Neural cell (in vitro differentiated cells): ENCODE measurements at regions not wholly inside any gene's neighbourhood (a gene's known extent, or its start where the extent isn't known, plus 50 kb on each side); places are given as distances from the start of the nearest gene placed in this dataset.

ENCODE experiments used
- H2AFZ ChIP-seq: fragments of 200-600, 300-800 bp; sonication (generic), shearing (Covaris generic); 2 replicates; pipeline ENCODE4 v1.6.0; 2014; ENCODE audit warnings: low read depth, mild to moderate bottlenecking, antibody characterized with exemption, low read length, moderate library complexity
- H3F3A ChIP-seq: fragments of 200-600 bp; shearing (Covaris generic); 2 replicates; pipeline ENCODE4 v1.6.1; 2016; ENCODE audit warnings: mild to moderate bottlenecking, moderate library complexity, mixed read lengths, antibody characterized with exemption, low read length; ENCODE audit not compliant: insufficient read depth, poor library complexity, severe bottlenecking
- H3K27ac ChIP-seq: fragments of 200-600, 300-800 bp; sonication (generic), shearing (Covaris generic); 2 replicates; pipeline ENCODE4 v1.5.1; 2014; ENCODE audit warnings: mild to moderate bottlenecking, low read length, moderate library complexity
- H3K27me3 ChIP-seq: fragments of 300-800, 200-600 bp; sonication (generic), shearing (Covaris generic); 2 replicates; pipeline ENCODE4 v1.6.0; 2014; ENCODE audit warnings: mild to moderate bottlenecking, low read depth, low read length, moderate library complexity; ENCODE audit not compliant: insufficient read depth
- H3K36me3 ChIP-seq: fragments of 300-800, 200-600 bp; sonication (generic), shearing (Covaris generic); 2 replicates; pipeline ENCODE4 v1.5.1; 2014; ENCODE audit warnings: mild to moderate bottlenecking, antibody characterized with exemption, low read length, moderate library complexity; ENCODE audit not compliant: insufficient read depth
- H3K4me2 ChIP-seq: fragments of 300-800, 200-600 bp; sonication (generic), shearing (Covaris generic); 2 replicates; pipeline ENCODE4 v1.6.0; 2014; ENCODE audit warnings: mild to moderate bottlenecking, low read length
- H3K4me3 ChIP-seq: fragments of 300-800, 200-600 bp; sonication (generic), shearing (Covaris generic); 2 replicates; pipeline ENCODE4 v1.5.1; 2014; ENCODE audit warnings: mild to moderate bottlenecking, low read length, moderate library complexity
- H3K79me2 ChIP-seq: fragments of 200-600 bp; shearing (Covaris generic); replicated peaks from 2 replicates; pipeline ENCODE4 v1.6.0; 2014; ENCODE audit warnings: mild to moderate bottlenecking, low read length, moderate library complexity; ENCODE audit not compliant: insufficient read depth
- H3K9ac ChIP-seq: fragments of 300-800, 200-600 bp; sonication (generic), shearing (Covaris generic); 2 replicates; pipeline ENCODE4 v1.6.1; 2016; ENCODE audit warnings: mild to moderate bottlenecking, low read length, mixed read lengths
- H3K9me2 ChIP-seq: fragments of 200-600 bp; shearing (Covaris generic); 2 replicates; pipeline ENCODE4 v1.6.1; 2016; ENCODE audit warnings: mild to moderate bottlenecking, low read length, mixed read lengths; ENCODE audit not compliant: insufficient read depth
- H3K9me3 ChIP-seq: fragments of 200-600, 300-800 bp; sonication (generic), shearing (Covaris generic); 2 replicates; pipeline ENCODE4 v1.6.1; 2016; ENCODE audit warnings: mild to moderate bottlenecking, mixed run types, low read length, moderate library complexity, mixed read lengths
- H4K20me1 ChIP-seq: fragments of 200-600 bp; shearing (Covaris generic); 2 replicates; pipeline ENCODE4 v1.6.1; 2016; ENCODE audit warnings: mild to moderate bottlenecking, mixed run types; ENCODE audit not compliant: insufficient read depth
- CTCF ChIP-seq: fragments of 450-650 bp; IDR thresholded peaks from 2 replicates; pipeline ENCODE4 v1.5.1; 2014; ENCODE audit warnings: antibody characterized with exemption, mild to moderate bottlenecking, moderate library complexity; ENCODE audit not compliant: poor library complexity, severe bottlenecking
- EP300 ChIP-seq: fragments of 450-650 bp; conservative IDR thresholded peaks from 2 replicates; pipeline ENCODE4 v1.6.1; 2014; ENCODE audit warnings: antibody characterized with exemption, mild to moderate bottlenecking, moderate library complexity; ENCODE audit not compliant: poor library complexity, severe bottlenecking
- EZH2 ChIP-seq: fragments of 200-600, 300-800 bp; shearing (Covaris generic), sonication (generic); IDR thresholded peaks from 2 replicates; pipeline ENCODE4 v1.6.1; 2014; ENCODE audit warnings: antibody characterized with exemption, low read length, borderline replicate concordance, mild to moderate bottlenecking; ENCODE audit not compliant: insufficient read depth, poor library complexity, severe bottlenecking
- MXI1 ChIP-seq: fragments of 450-650 bp; conservative IDR thresholded peaks from 2 replicates; pipeline ENCODE4 v1.6.1; 2014; ENCODE audit warnings: antibody characterized with exemption, mild to moderate bottlenecking; ENCODE audit not compliant: poor library complexity, severe bottlenecking
- POLR2AphosphoS5 ChIP-seq: IDR thresholded peaks from 2 replicates; pipeline ENCODE4 v1.6.1; 2012
- RAD21 ChIP-seq: fragments of 450-650 bp; conservative IDR thresholded peaks from 2 replicates; pipeline ENCODE4 v1.6.1; 2014; ENCODE audit warnings: antibody characterized with exemption, mild to moderate bottlenecking, moderate library complexity
- SMC3 ChIP-seq: fragments of 450-650 bp; conservative IDR thresholded peaks from 2 replicates; pipeline ENCODE4 v1.6.1; 2014; ENCODE audit warnings: antibody characterized with exemption, mild to moderate bottlenecking, moderate library complexity; ENCODE audit not compliant: poor library complexity
- TAF1 ChIP-seq: IDR thresholded peaks from 2 replicates; pipeline ENCODE4 v1.6.1; 2012; ENCODE audit warnings: low read depth
- TF ChIP-seq, protein P1 (sequence below): IDR thresholded peaks from 2 replicates; pipeline ENCODE4 v1.6.1; 2012; ENCODE audit warnings: borderline replicate concordance

GRCh38 chr3:22620498-22620897, 582.6 kb upstream of the UBE2E2 start:
- Histone ChIP-seq H3K9ac (no peak overlapping the region), H3K9me2 (no peaks in the 10 kb centered on the region), H2AFZ (no peak overlapping the region), H3K27ac (no peak overlapping the region), H3K4me3 (no peak overlapping the region), H3K9me3 (no peaks in the 10 kb centered on the region), H3K36me3 (no peaks in the 10 kb centered on the region), H3K79me2 (no peaks in the 10 kb centered on the region), H3K27me3 (no peaks in the 10 kb centered on the region), H3K4me2 (no peak overlapping the region), H3F3A (no peaks in the 10 kb centered on the region), H4K20me1 (no peaks in the 10 kb centered on the region)
- TF ChIP-seq MXI1 (no peak), SMC3 (no peak), RAD21 (no peak), EZH2 (no peak)
- TF ChIP-seq, protein P1, sequence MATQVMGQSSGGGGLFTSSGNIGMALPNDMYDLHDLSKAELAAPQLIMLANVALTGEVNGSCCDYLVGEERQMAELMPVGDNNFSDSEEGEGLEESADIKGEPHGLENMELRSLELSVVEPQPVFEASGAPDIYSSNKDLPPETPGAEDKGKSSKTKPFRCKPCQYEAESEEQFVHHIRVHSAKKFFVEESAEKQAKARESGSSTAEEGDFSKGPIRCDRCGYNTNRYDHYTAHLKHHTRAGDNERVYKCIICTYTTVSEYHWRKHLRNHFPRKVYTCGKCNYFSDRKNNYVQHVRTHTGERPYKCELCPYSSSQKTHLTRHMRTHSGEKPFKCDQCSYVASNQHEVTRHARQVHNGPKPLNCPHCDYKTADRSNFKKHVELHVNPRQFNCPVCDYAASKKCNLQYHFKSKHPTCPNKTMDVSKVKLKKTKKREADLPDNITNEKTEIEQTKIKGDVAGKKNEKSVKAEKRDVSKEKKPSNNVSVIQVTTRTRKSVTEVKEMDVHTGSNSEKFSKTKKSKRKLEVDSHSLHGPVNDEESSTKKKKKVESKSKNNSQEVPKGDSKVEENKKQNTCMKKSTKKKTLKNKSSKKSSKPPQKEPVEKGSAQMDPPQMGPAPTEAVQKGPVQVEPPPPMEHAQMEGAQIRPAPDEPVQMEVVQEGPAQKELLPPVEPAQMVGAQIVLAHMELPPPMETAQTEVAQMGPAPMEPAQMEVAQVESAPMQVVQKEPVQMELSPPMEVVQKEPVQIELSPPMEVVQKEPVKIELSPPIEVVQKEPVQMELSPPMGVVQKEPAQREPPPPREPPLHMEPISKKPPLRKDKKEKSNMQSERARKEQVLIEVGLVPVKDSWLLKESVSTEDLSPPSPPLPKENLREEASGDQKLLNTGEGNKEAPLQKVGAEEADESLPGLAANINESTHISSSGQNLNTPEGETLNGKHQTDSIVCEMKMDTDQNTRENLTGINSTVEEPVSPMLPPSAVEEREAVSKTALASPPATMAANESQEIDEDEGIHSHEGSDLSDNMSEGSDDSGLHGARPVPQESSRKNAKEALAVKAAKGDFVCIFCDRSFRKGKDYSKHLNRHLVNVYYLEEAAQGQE, result no peak

DNA sequence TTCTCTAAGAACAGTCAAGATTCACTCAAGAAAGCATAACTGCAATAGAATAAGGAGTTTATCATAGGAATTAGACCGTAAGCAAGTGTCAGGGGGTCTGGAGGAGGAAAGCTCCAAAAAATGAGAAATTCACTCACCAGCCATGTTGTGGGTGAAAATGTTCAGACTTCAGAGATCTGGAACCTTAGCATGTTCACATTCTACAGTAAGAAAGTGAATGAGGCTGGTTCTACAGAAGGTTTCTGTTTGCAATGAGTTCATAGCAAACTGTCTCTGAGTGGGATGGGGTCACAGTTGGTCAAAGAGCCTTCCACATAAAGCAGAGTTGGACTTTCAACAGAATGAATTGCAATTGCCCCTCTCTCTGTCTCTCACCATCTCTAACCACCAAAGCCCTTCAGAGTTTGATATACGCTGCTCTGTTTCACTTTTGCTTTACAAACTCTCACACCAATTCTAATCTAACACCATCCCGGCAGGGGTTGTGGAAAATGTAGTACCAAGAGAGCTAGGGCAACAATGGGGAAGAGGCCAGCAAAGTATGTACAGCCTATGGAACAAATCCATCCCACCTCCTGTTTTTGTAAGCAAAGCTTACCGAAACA, 581.8 kb upstream of the UBE2E2 start:
- H3K9me2 ChIP-seq, result no peaks in the 10 kb centered on the region
- no peak overlapping the region for H3K9ac ChIP-seq
- no peak overlapping the region for H3K4me2 ChIP-seq
- TF ChIP-seq, protein P1, result no peak
- no peak for TF ChIP-seq MXI1
- TF ChIP-seq CTCF, result no peak
- TF ChIP-seq EZH2, result no peak
- no peak for TF ChIP-seq POLR2AphosphoS5
- no peak for TF ChIP-seq EP300
- TF ChIP-seq SMC3, result no peak
- TF ChIP-seq TAF1, result no peak
- no peak for TF ChIP-seq RAD21
- H3K27ac ChIP-seq, result no peak overlapping the region
- H2AFZ ChIP-seq, result no peak overlapping the region
- H3K9me3 ChIP-seq, result no peaks in the 10 kb centered on the region
- no peaks in the 10 kb centered on the region for H3F3A ChIP-seq
- no peaks in the 10 kb centered on the region for H3K27me3 ChIP-seq
- no peaks in the 10 kb centered on the region for H4K20me1 ChIP-seq
- no peaks in the 10 kb centered on the region for H3K36me3 ChIP-seq
- H3K79me2 ChIP-seq, result no peaks in the 10 kb centered on the region
- no peak overlapping the region for H3K4me3 ChIP-seq
